ENCODE measurements at regions not wholly inside any gene's neighbourhood (a gene's known extent, or its start where the extent isn't known, plus 50 kb on each side); places are given as distances from the start of the nearest gene placed in this dataset.
"Not testable (repeated sequence)": the region's sequence is repeated elsewhere in the genome, so short reads cannot be mapped to it uniquely, and the experiment has no call there.

DNA sequence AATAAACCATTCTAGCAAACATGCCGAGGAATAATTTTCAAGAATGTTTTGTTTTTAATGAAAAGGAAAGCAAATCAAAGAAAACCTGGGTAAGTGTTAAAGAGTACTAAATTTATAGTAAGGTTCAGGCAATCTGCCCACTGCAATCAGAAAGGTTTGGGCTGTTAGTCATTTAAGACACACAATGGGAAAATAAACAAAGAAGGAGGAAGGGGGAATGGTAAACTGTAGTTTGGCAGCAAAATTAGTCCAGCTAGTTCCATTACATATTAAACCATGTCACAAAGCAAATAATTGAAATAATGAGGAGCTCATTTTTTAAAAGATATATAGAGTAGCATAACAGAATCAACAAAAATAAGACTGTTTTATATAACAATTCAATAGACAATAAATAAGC is 87.5 kb upstream of the COPS8 start:
- no peak for DNase-seq (ENCODE audit: low spot score)

DNA sequence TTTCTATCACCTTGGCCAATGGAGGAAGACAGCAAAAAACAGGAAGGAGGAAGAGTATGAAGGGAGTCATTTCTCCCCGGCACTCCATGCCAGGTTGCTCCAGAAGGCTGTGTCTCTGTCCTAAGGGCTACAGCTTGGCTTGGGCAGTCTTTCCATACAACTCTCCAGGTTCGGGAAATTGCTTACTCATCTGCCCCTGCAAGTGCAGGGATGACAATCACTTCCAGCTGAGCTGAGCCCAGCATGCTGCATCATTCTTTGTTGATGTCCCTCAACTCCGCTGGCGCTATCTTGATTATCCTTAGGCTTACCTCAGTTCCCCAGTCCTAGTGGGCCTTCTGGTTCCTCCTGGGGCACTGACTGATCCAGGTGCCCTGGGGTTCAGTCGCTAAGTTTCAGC is 86.9 kb upstream of the COPS8 start:
- no peak for DNase-seq (ENCODE audit: low spot score)

DNA sequence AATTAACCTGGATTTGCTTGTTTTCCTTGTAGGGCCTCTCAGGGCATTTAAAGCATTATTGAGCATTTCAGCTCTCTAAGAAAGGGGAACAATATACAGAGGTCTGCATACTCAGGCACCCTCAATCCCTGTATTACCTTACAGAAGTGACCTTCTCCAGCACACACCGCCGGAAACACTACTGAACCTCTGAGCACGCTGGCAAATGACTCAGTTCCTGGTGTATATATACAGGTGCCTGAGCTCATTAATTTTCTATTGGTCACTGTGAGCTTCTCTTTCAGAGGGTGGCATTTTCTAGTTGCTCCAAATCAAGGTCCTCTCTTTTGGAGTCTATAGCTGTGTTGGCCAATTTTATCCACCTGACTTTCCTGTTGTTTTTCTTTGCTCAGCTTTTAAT is 85.2 kb upstream of the COPS8 start:
- no peak for DNase-seq (ENCODE audit: low spot score)

DNA sequence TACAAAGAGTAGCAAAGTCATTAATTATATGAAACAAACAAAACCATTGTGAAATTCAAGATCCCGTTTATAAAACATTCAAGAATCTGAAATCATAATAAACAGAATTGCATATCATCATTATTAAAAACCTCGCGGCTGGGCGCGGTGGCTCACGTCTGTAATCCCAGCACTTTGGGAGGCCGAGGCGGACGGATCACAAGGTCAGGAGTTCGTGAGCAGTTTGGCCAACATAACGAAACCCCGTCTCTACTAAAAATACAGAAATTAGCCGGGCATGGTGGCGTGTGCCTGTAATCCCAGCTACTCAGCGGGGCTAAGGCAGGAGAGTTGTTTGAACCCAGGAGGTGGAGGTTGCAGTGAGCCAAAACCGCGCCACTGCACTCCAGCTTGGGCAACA is 80.3 kb upstream of the COPS8 start:
- not testable (repeated sequence) for DNase-seq (ENCODE audit: low spot score)

DNA sequence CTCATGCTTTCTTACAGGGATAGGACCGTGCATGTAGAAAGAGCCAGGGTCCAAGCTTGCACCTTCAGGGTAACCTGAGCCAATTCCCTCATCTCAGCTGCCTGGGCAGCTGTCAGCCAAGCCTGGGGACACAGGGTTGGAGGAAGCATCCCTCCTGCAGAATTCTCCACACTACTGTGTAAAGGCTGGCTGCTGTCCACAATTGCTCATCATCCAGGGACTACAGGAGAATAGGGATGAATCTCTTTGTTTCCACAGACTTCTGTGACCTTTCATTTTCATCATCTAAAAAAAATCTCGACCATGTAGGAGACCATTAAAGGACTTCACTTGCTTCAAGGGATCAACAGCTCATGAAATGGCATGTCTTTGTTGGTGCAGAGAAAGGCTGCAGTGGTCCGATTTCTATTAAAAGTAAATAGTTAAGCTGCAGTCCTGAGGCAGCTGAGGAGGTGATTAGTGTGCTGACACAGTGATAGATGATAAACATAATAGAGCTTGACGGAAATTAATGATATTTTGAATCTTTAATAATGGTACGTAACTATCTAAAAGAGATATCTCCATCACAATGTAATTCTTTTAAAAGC is 74.4 kb upstream of the COPS8 start:
- no peak for DNase-seq (ENCODE audit: low spot score)

DNA sequence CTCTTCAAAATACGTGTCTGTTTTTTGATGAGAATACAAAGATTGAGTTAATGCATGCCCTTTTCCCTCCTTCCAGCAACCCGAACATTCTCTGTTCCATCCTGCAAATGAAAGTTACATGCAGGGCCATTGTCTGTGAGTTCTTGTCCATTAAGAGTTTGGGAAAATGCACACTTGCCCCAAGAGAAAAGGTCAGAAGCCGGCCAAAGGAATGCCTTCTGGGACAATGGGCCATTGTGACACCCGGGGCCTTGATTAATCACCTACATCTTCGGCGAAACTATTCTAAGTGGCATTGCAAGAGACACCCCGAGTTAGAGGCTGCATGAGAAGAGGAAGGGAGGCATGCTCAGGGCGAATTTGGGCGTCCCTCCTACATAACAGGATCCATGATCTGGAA is 73.7 kb upstream of the COPS8 start:
- no peak for DNase-seq (ENCODE audit: low spot score)

DNA sequence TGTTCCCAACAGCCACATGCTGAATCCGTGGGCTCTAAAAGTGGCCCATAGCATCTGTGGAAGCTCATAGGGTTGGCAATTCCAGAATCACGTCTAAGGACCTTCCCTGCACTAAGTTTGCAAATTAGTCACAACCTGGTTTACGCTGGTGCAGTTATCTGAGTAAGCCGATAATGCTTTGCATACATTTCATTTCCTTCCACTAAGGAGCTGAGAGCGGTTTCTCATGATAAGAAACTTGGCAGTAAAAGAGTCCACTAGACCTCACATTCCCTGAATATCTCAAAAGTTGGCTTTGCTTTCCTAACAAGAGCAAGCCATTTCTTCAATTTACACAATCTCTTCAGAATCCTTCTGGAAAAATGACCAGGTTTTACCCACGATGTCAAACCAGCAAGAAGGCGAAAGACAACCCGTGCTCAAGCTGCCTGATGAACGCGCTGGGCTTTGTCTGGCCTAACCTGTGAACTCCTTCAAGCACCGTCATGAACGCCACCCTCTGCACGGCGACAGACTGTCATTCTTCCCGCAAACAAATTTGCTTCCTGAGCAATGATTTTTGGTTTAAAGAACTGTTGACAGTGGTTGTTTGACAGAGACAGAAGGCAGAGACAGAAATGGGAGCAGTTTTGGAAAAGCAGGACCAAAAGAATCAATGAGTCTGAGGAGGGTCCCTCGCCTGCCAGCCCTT is 73.0 kb upstream of the COPS8 start:
- no peak for DNase-seq (ENCODE audit: low spot score)

DNA sequence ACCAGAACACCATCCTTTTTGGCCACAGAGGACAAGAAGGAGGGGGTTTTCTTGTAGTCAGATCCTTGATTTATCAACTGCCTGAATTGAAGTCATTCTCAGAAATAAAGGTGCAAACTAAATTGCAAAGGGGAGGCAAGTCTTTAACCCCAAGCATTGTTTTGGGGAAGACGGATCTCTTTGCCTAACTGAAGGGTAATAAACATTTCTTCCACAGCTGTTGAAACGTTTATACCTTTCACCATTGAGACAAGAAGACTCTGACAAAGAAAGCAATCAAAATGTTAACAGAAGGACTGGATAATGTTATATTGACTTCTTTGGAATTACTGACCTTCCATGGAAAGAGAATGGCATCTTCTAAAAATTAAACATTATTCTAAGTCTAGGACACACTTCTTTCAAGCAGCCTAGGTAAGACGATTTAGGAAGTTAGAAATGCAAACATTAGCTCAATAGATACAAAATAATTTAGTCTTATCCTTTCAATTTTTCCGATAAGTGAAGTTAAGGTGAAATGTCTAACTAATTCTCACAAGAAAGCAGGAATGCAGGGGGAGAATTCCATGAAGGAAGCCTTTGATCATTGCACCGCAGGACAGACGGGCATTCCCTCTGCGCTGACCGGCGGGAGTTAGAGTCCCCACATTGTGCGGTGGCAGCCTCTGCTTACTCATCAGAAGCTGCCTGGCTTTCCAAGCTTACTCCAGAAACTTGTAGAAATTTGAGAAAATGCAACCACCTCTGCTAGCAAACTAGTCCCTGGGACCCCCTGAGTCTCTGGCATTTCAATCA is 69.4 kb upstream of the COPS8 start:
- no peak for DNase-seq (ENCODE audit: low spot score)

DNA sequence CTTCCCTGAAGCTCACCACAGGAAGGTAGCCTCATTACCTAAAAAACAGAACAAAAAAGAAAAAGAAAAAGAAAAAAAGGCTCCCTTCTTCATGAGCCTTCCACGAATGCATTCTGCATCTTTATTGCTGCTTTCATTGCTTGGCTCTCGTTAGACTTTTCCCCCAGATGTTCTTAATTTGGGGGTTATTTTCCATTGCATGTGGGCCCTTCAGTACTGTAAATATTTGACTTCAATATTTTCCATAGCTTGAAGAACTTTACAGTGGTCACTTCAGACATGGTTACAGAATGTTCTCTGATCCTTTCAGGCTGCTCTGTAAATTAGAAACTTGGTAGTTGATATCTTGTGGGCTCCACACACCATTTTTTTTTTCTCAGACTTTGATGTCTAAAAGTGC is 65.6 kb upstream of the COPS8 start:
- no peak for DNase-seq (ENCODE audit: low spot score)

DNA sequence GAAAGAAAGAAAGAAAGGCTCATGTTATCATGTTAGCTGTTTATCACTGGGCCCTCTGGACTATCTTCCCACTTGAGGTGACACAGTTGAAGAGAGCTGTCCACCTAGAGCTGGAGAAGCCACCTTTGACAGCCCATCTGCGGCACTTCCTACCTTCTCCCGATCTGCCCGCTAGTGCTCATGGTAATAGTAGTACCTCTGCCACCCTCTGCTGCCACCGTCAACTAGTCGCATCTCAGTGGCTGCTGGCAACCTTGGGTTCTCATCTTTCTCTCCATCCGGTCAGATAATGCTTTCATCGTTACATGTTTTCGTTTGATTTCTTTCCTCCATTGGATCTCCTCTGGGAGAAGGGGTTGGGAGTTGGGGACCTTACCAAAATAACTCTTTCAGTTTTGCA is 63.2 kb upstream of the COPS8 start:
- no peak for DNase-seq (ENCODE audit: low spot score)

DNA sequence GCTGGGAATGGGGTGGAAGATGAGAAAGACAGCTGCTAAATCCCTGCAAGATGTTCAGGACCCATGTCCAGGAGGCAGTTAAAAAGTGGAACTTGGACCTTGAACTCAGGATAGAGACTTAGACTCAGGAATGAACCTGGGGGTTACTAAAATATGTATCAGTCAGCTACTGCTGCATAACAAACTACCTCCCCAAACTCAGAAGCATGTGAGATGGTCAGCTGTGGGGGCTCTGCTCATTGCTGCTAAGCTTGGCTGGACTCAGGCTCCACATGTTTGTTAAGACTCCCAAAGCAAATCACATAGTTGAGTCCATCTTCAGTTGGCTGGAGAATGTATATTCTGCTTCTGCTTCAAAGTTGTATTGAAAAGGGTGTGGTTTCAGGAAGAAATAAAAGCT is 61.4 kb upstream of the COPS8 start:
- no peak for DNase-seq (ENCODE audit: low spot score)

DNA sequence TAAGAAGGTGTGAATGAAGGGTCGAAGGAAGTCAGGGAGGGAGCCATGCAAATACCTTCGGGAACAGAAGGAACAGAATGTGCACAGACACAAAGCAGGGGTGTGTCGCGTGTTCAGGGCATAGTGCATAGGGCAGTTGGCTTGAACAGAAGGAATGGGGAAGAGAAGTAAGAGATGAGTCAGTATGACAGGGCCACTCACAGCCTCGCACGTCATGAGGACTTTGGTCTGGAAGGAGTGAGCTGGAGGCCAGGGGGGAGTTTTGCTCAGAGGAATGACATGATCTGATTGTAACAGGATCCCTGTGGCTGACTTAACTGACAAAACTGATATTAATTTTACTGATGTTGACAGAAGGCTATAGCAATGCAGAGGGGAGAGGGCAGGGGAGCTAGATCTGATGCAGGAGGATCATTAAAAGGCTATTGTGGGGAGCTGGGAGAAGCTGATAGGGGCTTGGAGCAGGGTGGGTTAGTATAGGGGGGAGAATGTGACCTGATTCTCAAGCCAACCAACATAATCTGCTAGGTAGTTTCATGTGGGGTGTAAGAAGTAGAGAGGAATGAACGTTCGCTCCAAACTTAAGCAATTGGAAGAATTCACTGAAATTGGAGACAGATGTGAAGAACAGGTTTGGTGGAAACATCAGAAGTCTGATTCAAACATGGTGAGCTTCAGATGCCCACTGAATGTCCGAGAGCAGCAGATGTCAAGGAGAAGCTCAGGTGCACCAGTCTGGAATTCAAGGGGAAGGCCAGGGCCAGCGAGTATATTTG is 60.4 kb upstream of the COPS8 start:
- DNase-seq (ENCODE audit: low spot score): no peak

DNA sequence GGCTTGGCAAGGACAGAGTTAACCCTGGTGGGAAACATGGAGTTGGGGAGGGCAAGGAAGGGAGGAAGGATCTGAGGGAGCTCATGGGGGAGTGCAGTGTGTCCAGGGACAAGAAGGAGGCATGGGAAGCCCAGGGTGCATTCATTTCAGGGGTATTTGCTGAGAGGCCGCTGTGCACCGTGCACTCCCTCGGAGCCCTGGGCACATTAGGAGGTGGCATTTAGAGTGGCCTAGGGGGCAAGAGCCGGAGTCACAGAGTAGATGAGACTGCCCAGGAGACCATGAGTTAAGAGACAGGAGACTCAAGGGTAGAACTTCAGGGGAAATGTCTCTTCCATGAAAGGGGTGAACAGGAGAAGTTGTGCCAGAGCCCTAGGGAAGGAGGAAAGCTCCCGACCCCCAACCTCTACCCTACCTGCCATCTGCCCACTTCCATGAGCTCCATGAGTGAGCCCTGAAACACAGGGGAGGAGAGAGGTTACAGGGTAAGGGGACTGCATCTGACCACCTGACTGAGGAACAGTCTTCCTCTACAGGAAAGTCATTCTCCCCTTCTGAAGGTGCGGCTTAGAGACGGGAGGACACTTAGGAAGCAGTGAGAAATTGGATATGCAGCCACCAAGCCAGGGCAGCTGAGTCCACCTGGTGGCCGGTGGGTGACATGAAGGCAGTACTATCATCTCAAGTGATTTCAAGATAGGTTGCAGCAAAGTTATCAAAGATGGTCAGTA is 58.5 kb upstream of the COPS8 start:
- peak; percentile 75 for DNase-seq (ENCODE audit: low spot score)

DNA sequence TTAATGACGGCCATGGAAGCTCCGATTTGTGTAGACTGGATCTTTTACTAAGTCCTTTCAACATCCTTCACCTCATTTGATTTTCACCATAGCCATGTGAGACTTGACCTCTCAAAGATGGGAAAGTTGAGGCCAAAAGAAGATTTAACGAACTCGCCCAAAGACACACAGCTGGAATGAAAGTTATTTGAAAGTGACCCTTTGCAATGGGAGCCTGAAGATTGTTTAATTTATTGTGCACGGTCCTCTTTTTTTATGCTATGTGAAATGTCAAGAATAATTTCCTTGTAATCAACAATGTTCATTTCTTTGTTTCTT is 58.0 kb upstream of the COPS8 start:
- DNase-seq (ENCODE audit: low spot score): no peak

DNA sequence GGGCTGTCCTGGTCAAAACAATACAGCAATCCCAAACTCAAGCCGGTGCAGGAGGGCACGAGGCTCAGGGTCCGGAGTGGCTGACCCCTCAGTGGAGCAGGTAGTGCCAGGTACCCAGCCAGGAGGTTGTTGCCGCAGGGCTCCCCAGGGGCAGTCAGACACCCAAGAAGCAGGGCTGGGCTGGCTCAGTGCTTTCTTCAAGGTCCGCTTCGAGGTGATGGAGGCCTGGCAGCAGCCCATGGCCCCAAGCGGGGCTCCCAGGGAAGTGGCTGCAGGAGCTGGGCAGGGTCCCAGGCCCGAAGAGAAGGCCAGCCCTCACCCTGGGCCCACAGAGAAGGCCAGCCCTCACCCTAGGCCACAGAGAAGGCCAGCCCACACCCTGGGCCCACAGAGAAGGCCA is 55.3 kb upstream of the COPS8 start:
- DNase-seq (ENCODE audit: low spot score): no peak

DNA sequence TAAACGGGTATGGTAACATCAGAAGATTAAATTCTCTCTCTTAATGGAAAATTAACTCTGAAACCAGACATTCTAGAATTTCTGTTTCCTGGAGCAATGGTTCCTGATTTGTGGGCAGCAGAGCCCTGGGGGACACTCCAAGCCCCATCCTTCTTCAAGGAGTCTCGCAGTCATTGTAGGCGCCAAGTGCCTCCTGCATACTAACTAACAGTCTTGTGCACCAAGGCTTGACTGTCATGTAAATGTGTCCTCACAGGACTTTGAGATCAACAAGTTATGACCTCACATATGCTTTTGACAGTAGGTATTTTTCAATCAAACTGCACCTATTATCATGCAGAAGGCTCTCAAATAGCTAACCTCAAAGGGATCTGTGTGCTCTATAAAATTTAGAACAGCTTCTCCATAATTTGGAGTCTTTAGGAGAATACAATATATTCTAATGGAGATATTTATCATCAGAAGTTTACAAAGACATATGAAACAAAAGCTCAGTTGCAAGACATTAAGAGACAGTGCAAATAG is 52.1 kb upstream of the COPS8 start:
- DNase-seq (ENCODE audit: low spot score): no peak

DNA sequence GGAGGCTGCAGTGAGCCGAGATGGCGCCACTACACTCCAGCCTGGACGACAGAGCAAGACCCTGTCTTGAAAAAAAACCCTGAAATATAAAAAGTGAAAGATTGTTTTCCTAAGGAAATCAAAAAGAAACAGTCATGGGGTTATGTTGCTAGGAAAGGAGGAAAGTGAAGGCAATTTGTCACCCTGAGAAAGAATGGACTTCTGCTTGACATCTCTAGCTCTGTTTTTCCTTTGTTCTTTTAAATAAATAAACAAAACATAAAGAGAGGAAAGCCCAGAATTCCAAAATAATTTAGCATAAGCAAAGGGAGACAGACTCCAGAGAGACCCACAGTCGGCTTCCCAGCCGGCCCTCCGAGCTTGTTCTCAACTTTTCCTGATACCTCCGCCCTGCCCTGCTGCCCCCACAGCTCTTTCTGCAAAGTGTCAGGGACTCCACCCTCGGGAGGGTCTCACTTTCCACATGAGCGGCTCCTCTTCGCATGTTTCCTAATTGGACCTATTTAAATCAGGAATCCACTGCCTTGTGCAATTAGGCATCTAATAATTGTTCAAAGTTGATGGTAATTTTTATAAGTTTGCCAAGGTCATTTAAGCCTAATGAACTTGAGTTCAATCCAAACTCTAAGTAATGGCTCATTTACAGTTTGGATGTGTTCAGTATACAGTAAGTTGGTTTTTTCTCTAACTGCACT is 49.8 kb upstream of the COPS8 start:
- DNase-seq (ENCODE audit: low spot score): no peak
